Fibroblast of peridontal ligament (primary cell): ENCODE measurements at regions not wholly inside any gene's neighbourhood (a gene's known extent, or its start where the extent isn't known, plus 50 kb on each side); places are given as distances from the start of the nearest gene placed in this dataset.
"Not testable (repeated sequence)": the region's sequence is repeated elsewhere in the genome, so short reads cannot be mapped to it uniquely, and the experiment has no call there.

Experiments
- DNase-seq: peaks from one replicate; pipeline ENCODE4 v3.0.0-alpha.2; 2010; ENCODE audit errors: extremely low read depth

GRCh38 chr14:35174342-35174741 is 52.0 kb downstream of the PRORP start:
- no peak for DNase-seq

GRCh38 chr14:35180179-35180578 is 57.8 kb downstream of the PRORP start:
- no peak for DNase-seq

GRCh38 chr14:35184891-35185290 is 62.5 kb downstream of the PRORP start:
- not testable (repeated sequence) for DNase-seq

- no peak for DNase-seq
Observed at GRCh38 chr14:35189422-35189821, 67.1 kb downstream of the PRORP start.

- DNase-seq, result no peak
Observed at GRCh38 chr14:35193161-35193560, 70.8 kb downstream of the PRORP start.

GRCh38 chr14:35194183-35194582 is 71.8 kb downstream of the PRORP start:
- DNase-seq, result not testable (repeated sequence)

- no peak for DNase-seq
Observed at GRCh38 chr14:35196571-35196970, 74.2 kb downstream of the PRORP start.

GRCh38 chr14:35197015-35197414 is 74.7 kb downstream of the PRORP start:
- peak; percentile 65 for DNase-seq

GRCh38 chr14:35201066-35201465 is 78.7 kb downstream of the PRORP start:
- DNase-seq, result no peak

GRCh38 chr14:35202195-35202594 is 79.8 kb downstream of the PRORP start:
- no peak for DNase-seq

GRCh38 chr14:35205737-35206136 is 83.4 kb downstream of the PRORP start:
- no peak for DNase-seq

- DNase-seq, result no peak
Observed at GRCh38 chr14:35211067-35211466, 81.1 kb upstream of the PSMA6 start.

- DNase-seq, result no peak
Observed at GRCh38 chr14:35212471-35213142, 79.6 kb upstream of the PSMA6 start.

- DNase-seq, result no peak
Observed at GRCh38 chr14:35213143-35213788, 78.9 kb upstream of the PSMA6 start.

GRCh38 chr14:35213869-35214387 is 78.3 kb upstream of the PSMA6 start:
- no peak for DNase-seq

GRCh38 chr14:35214402-35214801 is 77.8 kb upstream of the PSMA6 start:
- not testable (repeated sequence) for DNase-seq

GRCh38 chr14:35215110-35215813 is 76.9 kb upstream of the PSMA6 start:
- DNase-seq, result peak; percentile 84

GRCh38 chr14:35218176-35218575 is 74.0 kb upstream of the PSMA6 start:
- not testable (repeated sequence) for DNase-seq

GRCh38 chr14:35218963-35219362 is 73.2 kb upstream of the PSMA6 start:
- no peak for DNase-seq

GRCh38 chr14:35220027-35220676 is 72.0 kb upstream of the PSMA6 start:
- no peak for DNase-seq

GRCh38 chr14:35220920-35221319 is 71.3 kb upstream of the PSMA6 start:
- DNase-seq, result no peak

GRCh38 chr14:35221462-35221861 is 70.7 kb upstream of the PSMA6 start:
- DNase-seq, result no peak
